ENCODE measurements at regions not wholly inside any gene's neighbourhood (a gene's known extent, or its start where the extent isn't known, plus 50 kb on each side); places are given as distances from the start of the nearest gene placed in this dataset.

DNA sequence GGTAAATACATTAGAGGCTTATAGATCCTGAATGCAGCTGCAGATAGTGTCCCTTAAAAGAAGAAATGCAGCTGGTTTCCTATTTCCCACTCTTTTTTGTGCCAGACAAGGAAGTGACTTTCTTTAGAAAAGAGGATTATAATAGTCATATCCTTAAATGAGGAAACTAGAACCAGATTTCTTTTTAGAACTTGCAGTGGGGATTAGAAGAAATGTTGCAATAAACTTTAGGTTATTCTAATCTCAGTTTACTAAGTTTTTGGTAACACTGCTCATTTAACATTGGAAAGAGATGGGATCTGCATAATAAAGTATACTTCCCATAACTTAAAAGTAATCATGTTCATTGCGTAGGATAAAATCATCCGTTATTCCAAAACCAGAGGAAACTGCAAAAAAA lies 101.9 kb downstream of the SLIT2 start:
- no peak for DNase-seq (ENCODE audit: low read depth in 3 of 3)

DNA sequence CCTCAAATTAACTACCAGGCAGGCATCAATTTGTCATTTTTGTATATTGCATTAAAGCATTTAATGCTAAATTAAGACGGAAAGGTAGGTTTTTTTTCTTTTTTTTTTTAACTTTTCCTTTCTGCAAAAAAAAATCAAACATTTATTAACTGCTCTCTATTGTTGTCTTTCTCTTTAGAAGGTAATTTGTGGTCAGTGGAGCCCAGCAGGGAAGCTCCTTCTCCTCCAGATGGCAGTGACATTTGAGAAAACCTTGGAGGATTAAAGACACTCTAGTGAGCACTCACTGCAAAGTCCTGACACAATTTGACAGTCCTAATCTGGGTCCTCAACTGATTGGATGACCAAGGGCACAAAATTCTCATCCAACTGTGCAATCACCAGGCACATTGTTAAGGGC lies 102.4 kb downstream of the SLIT2 start:
- DNase-seq (ENCODE audit: low read depth in 3 of 3) = no peak

- no peak for DNase-seq (ENCODE audit: low read depth in 3 of 3)
Observed at GRCh38 chr4:20356565-20356964, 104.9 kb downstream of the SLIT2 start.

DNA sequence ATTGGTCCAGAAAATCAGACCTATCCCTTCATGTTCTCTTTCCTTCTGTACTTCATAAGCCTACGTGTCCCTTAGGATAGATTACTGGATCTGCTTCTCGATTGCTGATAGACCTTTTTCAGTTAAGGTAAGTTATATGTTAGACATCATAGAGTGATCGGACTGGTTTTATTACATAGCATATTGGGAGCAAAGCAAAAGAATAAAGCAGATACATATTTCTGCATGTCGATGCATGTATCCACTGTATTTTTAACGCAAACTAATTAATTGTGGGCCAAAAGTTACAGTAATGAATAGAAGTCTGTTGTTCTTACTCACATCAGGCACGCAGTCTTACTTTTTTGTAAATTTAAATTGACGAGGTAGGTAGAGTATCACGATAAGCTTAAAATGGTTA lies 106.4 kb downstream of the SLIT2 start:
- no peak for DNase-seq (ENCODE audit: low read depth in 3 of 3)

GRCh38 chr4:20359692-20360091 lies 108.0 kb downstream of the SLIT2 start:
- DNase-seq (ENCODE audit: low read depth in 3 of 3) = no peak

GRCh38 chr4:20362148-20362547 lies 110.4 kb downstream of the SLIT2 start:
- no peak for DNase-seq (ENCODE audit: low read depth in 3 of 3)

GRCh38 chr4:20364969-20365368 lies 113.3 kb downstream of the SLIT2 start:
- no peak for DNase-seq (ENCODE audit: low read depth in 3 of 3)

- DNase-seq (ENCODE audit: low read depth in 3 of 3) = no peak
Observed at GRCh38 chr4:20367446-20367845, 115.7 kb downstream of the SLIT2 start.

DNA sequence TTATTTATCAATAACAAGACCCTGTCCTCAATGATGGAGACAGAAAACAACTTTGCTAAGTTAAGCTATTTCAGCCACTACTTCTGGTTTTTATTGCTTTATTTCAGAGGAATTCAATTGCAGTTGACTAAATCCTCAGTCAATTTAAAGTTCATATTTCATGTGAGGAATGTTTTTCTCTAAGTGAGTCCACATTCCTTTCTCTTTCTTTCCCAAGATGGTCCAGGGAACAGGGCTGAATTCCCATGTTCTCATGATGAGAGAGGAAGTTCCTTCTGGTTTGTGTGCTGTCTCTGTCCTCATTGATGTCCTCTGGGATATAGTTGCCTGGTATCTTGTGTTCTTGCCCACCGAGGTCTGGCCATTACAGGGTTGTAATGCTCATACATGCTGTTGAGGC lies 117.2 kb downstream of the SLIT2 start:
- no peak for DNase-seq (ENCODE audit: low read depth in 3 of 3)

DNA sequence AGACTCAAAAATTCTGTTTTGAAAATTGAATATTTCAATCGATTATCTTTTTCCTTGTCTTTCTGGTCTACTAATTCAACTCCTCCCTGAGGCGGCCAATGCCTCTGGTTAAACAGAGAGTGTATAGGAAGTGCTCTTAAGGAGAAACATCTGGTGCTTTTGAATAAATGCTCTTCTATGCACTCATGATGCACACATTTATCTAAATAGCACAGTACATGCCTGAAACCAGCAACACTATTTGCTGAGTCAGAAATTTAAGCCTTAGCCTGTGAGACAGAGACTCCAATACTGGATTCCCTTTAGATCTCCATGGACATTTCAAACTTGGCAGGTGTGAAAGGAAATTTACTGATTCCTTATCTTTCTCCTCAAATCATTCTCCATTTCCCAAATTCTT lies 118.6 kb downstream of the SLIT2 start:
- DNase-seq (ENCODE audit: low read depth in 3 of 3) = no peak

DNA sequence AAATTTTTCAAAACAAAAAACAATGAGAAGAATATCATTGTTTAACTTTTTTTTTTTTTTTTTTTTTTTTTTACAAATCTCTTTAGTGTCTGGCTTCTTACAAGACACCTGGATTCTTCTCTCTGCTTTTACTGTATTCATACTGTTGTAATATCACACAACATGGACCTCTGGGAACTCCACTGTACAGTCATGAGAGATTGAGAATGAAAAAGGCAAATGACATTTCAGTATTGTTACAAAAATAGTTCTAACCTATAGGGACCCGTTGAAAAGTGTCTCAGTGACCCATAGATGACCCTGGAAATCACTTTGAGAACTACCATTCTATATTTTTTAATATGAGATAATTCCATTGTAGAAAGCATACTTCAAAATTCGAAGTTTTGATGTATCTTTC lies 124.4 kb downstream of the SLIT2 start:
- no peak for DNase-seq (ENCODE audit: low read depth in 3 of 3)

DNA sequence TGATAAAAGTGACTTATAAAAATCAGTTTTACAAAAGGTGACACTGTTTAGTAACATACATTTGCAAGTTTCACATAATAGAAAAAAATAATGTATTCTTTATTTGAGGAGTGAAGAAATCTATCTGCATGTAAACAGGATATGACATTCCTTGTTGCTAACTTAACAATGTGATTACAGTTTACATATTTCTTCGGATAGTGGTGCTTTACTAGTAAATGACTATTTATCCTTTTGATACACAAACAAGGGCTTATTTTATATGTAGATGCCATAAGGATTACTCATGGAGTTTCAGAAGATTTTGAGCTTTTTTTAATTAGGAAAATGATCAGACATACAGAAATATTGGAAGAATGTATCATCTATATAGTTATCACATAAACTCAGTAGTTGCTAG lies 126.5 kb downstream of the SLIT2 start:
- DNase-seq (ENCODE audit: low read depth in 3 of 3) = no peak

DNA sequence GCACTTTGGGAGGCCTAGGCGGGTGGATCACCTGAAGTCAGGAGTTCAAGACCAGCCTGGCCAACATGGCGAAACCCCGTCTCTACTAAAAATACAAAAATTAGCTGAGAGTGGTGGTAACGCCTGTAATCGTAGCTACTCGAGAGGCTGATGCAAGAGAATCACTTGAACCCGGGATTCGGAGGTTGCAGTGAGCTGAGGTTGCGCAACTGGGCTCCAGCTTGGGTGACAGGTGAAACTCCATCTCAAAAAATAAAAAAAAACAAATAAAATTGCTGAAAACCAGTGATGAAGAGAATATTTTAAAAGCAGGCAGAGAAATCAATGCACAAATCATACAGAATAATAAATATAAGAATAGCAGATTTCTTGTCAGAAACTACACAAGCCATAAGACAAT lies 129.3 kb downstream of the SLIT2 start:
- no peak for DNase-seq (ENCODE audit: low read depth in 3 of 3)

DNA sequence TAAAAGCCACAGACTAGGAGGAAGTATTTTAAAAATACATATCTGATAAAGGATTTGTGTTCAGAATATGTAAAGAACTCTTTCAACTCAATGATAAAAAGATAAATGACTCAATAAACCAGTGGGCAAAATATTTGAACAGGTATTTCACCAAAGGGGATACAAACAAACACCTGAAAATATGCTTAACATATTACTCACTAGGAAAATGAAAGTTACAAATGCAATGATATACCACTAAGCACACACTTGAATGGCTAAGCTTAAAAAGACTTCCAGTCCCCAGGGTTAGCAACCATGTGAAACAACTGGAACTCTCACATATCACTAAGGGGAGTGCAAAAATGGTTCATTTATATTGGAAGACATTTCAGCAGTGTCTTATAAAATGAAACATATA lies 131.6 kb downstream of the SLIT2 start:
- DNase-seq (ENCODE audit: low read depth in 3 of 3) = no peak

DNA sequence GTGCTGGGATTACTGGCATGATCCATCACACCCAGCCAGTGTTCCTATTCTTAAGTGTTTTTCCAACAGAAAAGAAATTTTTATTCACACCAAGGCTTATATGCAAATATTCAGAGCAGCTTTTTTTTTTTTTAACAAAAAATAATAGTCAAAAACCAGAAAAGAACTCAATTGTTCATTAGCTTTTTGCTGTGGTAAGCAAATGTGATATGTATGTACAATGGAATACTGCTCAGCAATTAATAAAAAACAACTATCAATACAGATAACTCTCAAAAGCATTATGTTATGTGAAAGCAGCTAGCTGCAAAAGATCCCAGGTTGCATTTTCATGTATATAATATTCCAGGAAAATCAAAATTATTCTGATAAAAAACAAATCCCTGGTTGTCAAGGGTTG lies 132.3 kb downstream of the SLIT2 start:
- no peak for DNase-seq (ENCODE audit: low read depth in 3 of 3)

DNA sequence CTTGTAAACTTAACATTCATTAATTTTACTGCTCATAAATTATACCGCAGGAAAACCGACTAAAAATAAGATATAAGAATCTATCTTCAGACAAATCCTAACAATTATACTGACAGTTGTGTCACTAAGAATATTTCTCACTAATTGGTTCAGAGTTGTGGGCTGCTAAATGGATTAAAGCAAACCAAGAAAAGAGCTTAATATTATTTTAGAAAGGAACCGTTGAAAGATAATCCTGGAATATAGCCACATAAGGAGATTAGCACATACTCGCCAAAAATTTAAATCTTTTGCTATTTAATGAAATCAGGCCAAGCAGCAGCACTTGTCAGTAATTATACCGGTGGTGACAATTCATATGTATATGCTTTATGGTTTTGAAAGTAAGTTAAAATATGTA lies 132.8 kb downstream of the SLIT2 start:
- DNase-seq (ENCODE audit: low read depth in 3 of 3) = no peak

DNA sequence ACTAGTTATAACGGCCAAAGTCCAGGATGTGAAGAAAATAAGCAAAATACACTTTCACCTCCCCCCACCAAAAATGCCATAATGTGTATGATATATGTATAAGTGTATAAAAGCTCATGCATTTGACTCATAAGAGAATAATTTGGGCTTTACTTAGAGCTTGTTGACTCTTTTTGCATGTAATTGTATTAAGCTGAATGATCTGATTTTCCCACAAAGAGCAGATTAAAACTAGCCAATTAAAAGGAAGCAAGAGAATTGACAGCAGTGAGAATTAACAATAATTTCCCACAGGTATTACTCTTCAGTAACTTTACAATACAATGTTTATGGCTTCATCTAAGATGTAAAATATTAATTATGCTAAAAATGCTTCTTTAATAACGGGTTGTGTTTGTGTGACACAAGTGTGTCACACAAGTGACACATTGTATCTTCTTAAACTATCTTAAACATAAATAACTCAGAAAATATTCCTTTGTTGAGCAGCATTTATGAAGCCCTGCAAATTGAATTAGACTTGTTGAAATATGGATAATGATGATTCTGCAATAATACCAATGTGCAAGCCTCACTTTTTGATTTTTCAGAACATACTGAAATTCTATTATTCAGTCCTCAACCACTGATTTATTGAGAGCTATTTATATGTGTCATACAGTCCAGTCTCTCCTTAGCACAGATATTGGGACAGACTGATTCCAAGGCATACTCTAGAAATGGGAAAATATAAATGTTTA lies 134.5 kb downstream of the SLIT2 start:
- no peak for DNase-seq (ENCODE audit: low read depth in 3 of 3)

DNA sequence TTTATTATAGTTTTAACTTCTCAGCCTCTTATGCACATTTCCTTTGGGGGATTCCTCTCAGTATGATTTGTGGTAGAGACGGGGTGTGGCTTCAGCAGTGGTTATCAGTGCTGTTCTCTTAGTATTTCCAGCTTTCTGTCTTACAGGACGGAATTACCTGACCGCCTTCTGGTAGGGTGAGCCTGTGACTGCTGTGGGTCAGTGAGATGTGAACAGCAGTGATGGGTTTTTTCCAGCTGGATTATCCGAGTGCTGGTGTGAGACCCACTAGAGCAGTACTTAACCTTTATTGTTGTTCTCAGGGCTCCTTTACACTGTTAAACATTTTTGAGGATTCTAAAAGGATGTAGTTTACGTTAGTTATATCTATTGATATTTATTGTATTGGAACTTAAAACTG lies 135.2 kb downstream of the SLIT2 start:
- no peak for DNase-seq (ENCODE audit: low read depth in 3 of 3)

DNA sequence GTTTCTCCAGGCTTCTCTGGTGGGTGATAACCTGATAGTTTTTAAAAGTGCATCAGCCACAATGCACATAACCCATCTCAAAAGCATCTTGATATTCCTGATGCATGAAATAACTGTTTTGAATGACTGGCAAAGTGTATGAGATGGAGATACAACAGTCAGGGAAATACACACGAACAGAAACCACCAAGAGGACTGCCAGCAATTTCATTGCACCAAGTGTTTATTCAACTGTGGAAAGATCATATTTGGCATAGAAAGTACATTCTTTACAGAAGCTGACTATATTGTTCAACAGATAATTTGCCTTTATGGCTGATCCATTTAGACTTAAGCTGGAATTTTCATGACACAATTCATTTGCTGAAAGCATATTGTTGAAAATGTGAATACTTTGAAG lies 139.5 kb downstream of the SLIT2 start:
- no peak for DNase-seq (ENCODE audit: low read depth in 3 of 3)

- no peak for DNase-seq (ENCODE audit: low read depth in 3 of 3)
Observed at GRCh38 chr4:20391912-20392311, 140.2 kb downstream of the SLIT2 start.

GRCh38 chr4:20393486-20394100 lies 141.9 kb downstream of the SLIT2 start:
- no peak for DNase-seq (ENCODE audit: low read depth in 3 of 3)

- DNase-seq (ENCODE audit: low read depth in 3 of 3) = no peak
Observed at GRCh38 chr4:20394512-20394911, 142.8 kb downstream of the SLIT2 start.

- no peak for DNase-seq (ENCODE audit: low read depth in 3 of 3)
Observed at GRCh38 chr4:20395160-20395773, 143.6 kb downstream of the SLIT2 start.
